Fibroblast of lung (primary cell): ENCODE measurements at regions not wholly inside any gene's neighbourhood (a gene's known extent, or its start where the extent isn't known, plus 50 kb on each side); places are given as distances from the start of the nearest gene placed in this dataset.

Experiments
- DNase-seq, 2 donors: peaks; one replicate each; pipeline versions ENCODE4 v3.0.0 to v3.0.0-alpha.2; 2010; ENCODE audit warnings: low read depth in 2 of 2
- H2AFZ ChIP-seq: 2 replicates; pipeline ENCODE4 v1.5.1; 2012; ENCODE audit warnings: low read length, control low read depth, inconsistent platforms
- H3K27ac ChIP-seq: 2 replicates; pipeline ENCODE4 v1.5.1; 2011; ENCODE audit warnings: low read length, control low read depth; ENCODE audit not compliant: insufficient read depth
- H3K27me3 ChIP-seq: 2 replicates; pipeline ENCODE4 v1.5.1; 2011; ENCODE audit warnings: mild to moderate bottlenecking, low read length; ENCODE audit not compliant: control insufficient read depth, insufficient read depth
- H3K36me3 ChIP-seq: 2 replicates; pipeline ENCODE4 v1.5.1; 2011; ENCODE audit warnings: low read length; ENCODE audit not compliant: control insufficient read depth, insufficient read depth
- H3K4me1 ChIP-seq: 2 replicates; pipeline ENCODE4 v1.5.1; 2011; ENCODE audit warnings: low read length; ENCODE audit not compliant: control insufficient read depth, insufficient read depth; ENCODE audit errors: extremely low read depth
- H3K4me2 ChIP-seq: 2 replicates; pipeline ENCODE4 v1.5.1; 2011; ENCODE audit warnings: low read length, control low read depth; ENCODE audit not compliant: insufficient read depth; ENCODE audit errors: extremely low read depth
- H3K4me3 ChIP-seq, 4 experiments: fragments of 200-600 bp in 1 of 4; sonication (generic) in 1 of 4; replicated peaks in 1 of 4; 2 replicates each; pipeline ENCODE4 v1.5.1; 2011 to 2016; ENCODE audit warnings: low read length in 4 of 4, low read depth in 3 of 4, mild to moderate bottlenecking in 3 of 4, control low read depth in 2 of 4, inconsistent platforms in 1 of 4, mixed read lengths in 1 of 4; ENCODE audit not compliant: insufficient read depth in 1 of 4; ENCODE audit errors: control extremely low read depth in 1 of 4
- H3K79me2 ChIP-seq: 2 replicates; pipeline ENCODE4 v1.5.1; 2012; ENCODE audit warnings: mild to moderate bottlenecking, low read length, inconsistent platforms; ENCODE audit not compliant: control insufficient read depth, insufficient read depth
- H3K9ac ChIP-seq: 2 replicates; pipeline ENCODE4 v1.5.1; 2011; ENCODE audit warnings: mild to moderate bottlenecking, low read length, control low read depth; ENCODE audit not compliant: insufficient read depth
- H3K9me3 ChIP-seq: 2 replicates; pipeline ENCODE4 v1.5.1; 2012; ENCODE audit warnings: low read depth, low read length; ENCODE audit not compliant: control insufficient read depth, insufficient read depth
- H4K20me1 ChIP-seq: 2 replicates; pipeline ENCODE4 v1.5.1; 2011; ENCODE audit warnings: low read length; ENCODE audit not compliant: control insufficient read depth, insufficient read depth; ENCODE audit errors: extremely low read depth
- EZH2 ChIP-seq: IDR thresholded peaks from 2 replicates; pipeline ENCODE4 v1.5.1; 2012; ENCODE audit warnings: low read length, control low read depth, mild to moderate bottlenecking; ENCODE audit errors: missing control alignments
- TF ChIP-seq, protein P1 (sequence below), 2 donors: IDR thresholded peaks in 1 of 2; conservative IDR thresholded peaks in 1 of 2; 1 replicate in 1 of 2; 2 replicates in 1 of 2; pipeline ENCODE4 v1.5.1; 2011 to 2012; ENCODE audit warnings: low read length in 2 of 2, control low read depth in 1 of 2, inconsistent platforms in 1 of 2, low read depth in 1 of 2, mild to moderate bottlenecking in 1 of 2

- Histone ChIP-seq H3K27me3 (no peaks in the 10 kb centered on the region), H2AFZ (no peak overlapping the region), H3K79me2 (no peaks in the 10 kb centered on the region), H4K20me1 (no peaks in the 10 kb centered on the region), H3K27ac (no peak overlapping the region), H3K9ac (no peak overlapping the region), H3K4me1 (no peaks in the 10 kb centered on the region), H3K9me3 (no peaks in the 10 kb centered on the region), H3K36me3 (no peaks in the 10 kb centered on the region), H3K4me2 (no peak overlapping the region), H3K4me3 (no peak overlapping the region)
- DNase-seq = no peak
- TF ChIP-seq EZH2 = no peak
- TF ChIP-seq, protein P1, sequence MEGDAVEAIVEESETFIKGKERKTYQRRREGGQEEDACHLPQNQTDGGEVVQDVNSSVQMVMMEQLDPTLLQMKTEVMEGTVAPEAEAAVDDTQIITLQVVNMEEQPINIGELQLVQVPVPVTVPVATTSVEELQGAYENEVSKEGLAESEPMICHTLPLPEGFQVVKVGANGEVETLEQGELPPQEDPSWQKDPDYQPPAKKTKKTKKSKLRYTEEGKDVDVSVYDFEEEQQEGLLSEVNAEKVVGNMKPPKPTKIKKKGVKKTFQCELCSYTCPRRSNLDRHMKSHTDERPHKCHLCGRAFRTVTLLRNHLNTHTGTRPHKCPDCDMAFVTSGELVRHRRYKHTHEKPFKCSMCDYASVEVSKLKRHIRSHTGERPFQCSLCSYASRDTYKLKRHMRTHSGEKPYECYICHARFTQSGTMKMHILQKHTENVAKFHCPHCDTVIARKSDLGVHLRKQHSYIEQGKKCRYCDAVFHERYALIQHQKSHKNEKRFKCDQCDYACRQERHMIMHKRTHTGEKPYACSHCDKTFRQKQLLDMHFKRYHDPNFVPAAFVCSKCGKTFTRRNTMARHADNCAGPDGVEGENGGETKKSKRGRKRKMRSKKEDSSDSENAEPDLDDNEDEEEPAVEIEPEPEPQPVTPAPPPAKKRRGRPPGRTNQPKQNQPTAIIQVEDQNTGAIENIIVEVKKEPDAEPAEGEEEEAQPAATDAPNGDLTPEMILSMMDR (conservative IDR thresholded peaks at IDR 0.05 in 1 of 2, IDR thresholded peaks at IDR 0.05 in 1 of 2; ENCODE audit: low read depth in 1 of 2, low read length in 2 of 2) = no peak
These were observed 295.2 kb upstream of the SNX7 start for GRCh38 chr1:98366343-98366742.

- no peak overlapping the region for H3K4me3 ChIP-seq
- H2AFZ ChIP-seq = no peak overlapping the region
- no peak overlapping the region for H3K4me2 ChIP-seq
- no peaks in the 10 kb centered on the region for H3K27me3 ChIP-seq
- no peak for DNase-seq
- no peak for TF ChIP-seq EZH2
- TF ChIP-seq, protein P1 (conservative IDR thresholded peaks at IDR 0.05 in 1 of 2, IDR thresholded peaks at IDR 0.05 in 1 of 2; ENCODE audit: low read depth in 1 of 2, low read length in 2 of 2) = no peak
- H3K9me3 ChIP-seq = no peaks in the 10 kb centered on the region
- no peaks in the 10 kb centered on the region for H4K20me1 ChIP-seq
- no peaks in the 10 kb centered on the region for H3K4me1 ChIP-seq
- H3K9ac ChIP-seq = no peak overlapping the region
- no peaks in the 10 kb centered on the region for H3K79me2 ChIP-seq
- no peak overlapping the region for H3K27ac ChIP-seq
- H3K36me3 ChIP-seq = no peaks in the 10 kb centered on the region
These were observed 297.0 kb upstream of the SNX7 start for GRCh38 chr1:98364544-98364943.

- no peak overlapping the region for H3K27ac ChIP-seq
- no peaks in the 10 kb centered on the region for H3K4me1 ChIP-seq
- H3K9me3 ChIP-seq = no peaks in the 10 kb centered on the region
- no peaks in the 10 kb centered on the region for H3K36me3 ChIP-seq
- H3K4me2 ChIP-seq = no peak overlapping the region
- H4K20me1 ChIP-seq = no peaks in the 10 kb centered on the region
- no peak overlapping the region for H3K4me3 ChIP-seq
- no peak for DNase-seq
- H3K9ac ChIP-seq = no peak overlapping the region
- TF ChIP-seq, protein P1 (conservative IDR thresholded peaks at IDR 0.05 in 1 of 2, IDR thresholded peaks at IDR 0.05 in 1 of 2; ENCODE audit: low read depth in 1 of 2, low read length in 2 of 2) = no peak
- no peak for TF ChIP-seq EZH2
- no peaks in the 10 kb centered on the region for H3K27me3 ChIP-seq
- no peaks in the 10 kb centered on the region for H3K79me2 ChIP-seq
- H2AFZ ChIP-seq = no peak overlapping the region
These were observed 300.7 kb upstream of the SNX7 start for GRCh38 chr1:98360864-98361263.
